ENCODE measurements at regions not wholly inside any gene's neighbourhood (a gene's known extent, or its start where the extent isn't known, plus 50 kb on each side); places are given as distances from the start of the nearest gene placed in this dataset.

- Histone ChIP-seq H3K9ac (replicated peaks; ENCODE audit: extremely low read depth, insufficient read depth, low read length) (no peak overlapping the region), H3K9me1 (replicated peaks; ENCODE audit: control insufficient read depth, extremely low read depth, insufficient read depth, low read length) (no peaks in the 10 kb centered on the region), H3K4me3 (replicated peaks in 1 of 3; ENCODE audit: insufficient read depth in 1 of 3, low read depth in 1 of 3, low read length in 3 of 3) (no peak overlapping the region), H3K9me3 (replicated peaks; ENCODE audit: control insufficient read depth, insufficient read depth, low read length) (no peaks in the 10 kb centered on the region), H3K79me2 (ENCODE audit: control insufficient read depth, insufficient read depth, low read length) (no peaks in the 10 kb centered on the region), H3K27ac (ENCODE audit: insufficient read depth, low read depth, low read length) (no peak overlapping the region), H3K4me1 (ENCODE audit: control insufficient read depth, extremely low read depth, insufficient read depth, low read length) (no peaks in the 10 kb centered on the region), H3K36me3 (ENCODE audit: control insufficient read depth in 2 of 2, extremely low read depth in 1 of 2, insufficient read depth in 2 of 2, low read length in 2 of 2) (no peaks in the 10 kb centered on the region), H2AFZ (ENCODE audit: low read depth, low read length) (no peak overlapping the region), H3K4me2 (ENCODE audit: insufficient read depth, low read length) (no peak overlapping the region), H3K27me3 (ENCODE audit: control insufficient read depth in 2 of 2, insufficient read depth in 2 of 2, low read length in 2 of 2) (no peaks in the 10 kb centered on the region), H4K20me1 (replicated peaks; ENCODE audit: control insufficient read depth, extremely low read depth, insufficient read depth, low read length) (no peaks in the 10 kb centered on the region)
- CTCF ChIA-PET = no interaction called here
- dilution Hi-C loops (cut with MboI; ENCODE audit: extremely low pct_ligation_motif_present, low sequenced_read_pairs) = no loop called here
- BruUV-seq (replicated peaks) = no TSS peak
- DNase-seq (ENCODE audit: low read depth, low spot score) (no peak), FAIRE-seq (no peak)
- POLR2A ChIA-PET = no interaction called here
- intact Hi-C loops (cut with micrococcal nuclease) = no loop called here
- TF ChIP-seq EZH2 (IDR thresholded peaks at IDR 0.05; ENCODE audit: borderline replicate concordance, low read depth, low read length, severe bottlenecking) = no peak
- TF ChIP-seq JUN (IDR thresholded peaks at IDR 0.05; ENCODE audit: borderline replicate concordance, insufficient read depth, insufficient read length, low read depth) = no peak
- no peak for TF ChIP-seq MYC (IDR thresholded peaks at IDR 0.05; ENCODE audit: low read depth, low read length)
- TF ChIP-seq FOS (IDR thresholded peaks at IDR 0.05; ENCODE audit: borderline replicate concordance, insufficient read depth, low read length) = no peak
- TF ChIP-seq, protein P1, sequence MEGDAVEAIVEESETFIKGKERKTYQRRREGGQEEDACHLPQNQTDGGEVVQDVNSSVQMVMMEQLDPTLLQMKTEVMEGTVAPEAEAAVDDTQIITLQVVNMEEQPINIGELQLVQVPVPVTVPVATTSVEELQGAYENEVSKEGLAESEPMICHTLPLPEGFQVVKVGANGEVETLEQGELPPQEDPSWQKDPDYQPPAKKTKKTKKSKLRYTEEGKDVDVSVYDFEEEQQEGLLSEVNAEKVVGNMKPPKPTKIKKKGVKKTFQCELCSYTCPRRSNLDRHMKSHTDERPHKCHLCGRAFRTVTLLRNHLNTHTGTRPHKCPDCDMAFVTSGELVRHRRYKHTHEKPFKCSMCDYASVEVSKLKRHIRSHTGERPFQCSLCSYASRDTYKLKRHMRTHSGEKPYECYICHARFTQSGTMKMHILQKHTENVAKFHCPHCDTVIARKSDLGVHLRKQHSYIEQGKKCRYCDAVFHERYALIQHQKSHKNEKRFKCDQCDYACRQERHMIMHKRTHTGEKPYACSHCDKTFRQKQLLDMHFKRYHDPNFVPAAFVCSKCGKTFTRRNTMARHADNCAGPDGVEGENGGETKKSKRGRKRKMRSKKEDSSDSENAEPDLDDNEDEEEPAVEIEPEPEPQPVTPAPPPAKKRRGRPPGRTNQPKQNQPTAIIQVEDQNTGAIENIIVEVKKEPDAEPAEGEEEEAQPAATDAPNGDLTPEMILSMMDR (IDR thresholded peaks at IDR 0.05; ENCODE audit: extremely low read depth in 1 of 2, insufficient read depth in 1 of 2, low read depth in 1 of 2, low read length in 2 of 2) = no peak
- TF ChIP-seq POLR2AphosphoS5 (IDR thresholded peaks at IDR 0.05; ENCODE audit: insufficient read depth, low read depth, low read length) = no peak
- no peak for TF ChIP-seq MAX (IDR thresholded peaks at IDR 0.05; ENCODE audit: insufficient read depth, insufficient read length)
- TF ChIP-seq GATA2 (IDR thresholded peaks at IDR 0.05; ENCODE audit: insufficient read depth, insufficient read length, low read depth, low read length) = no peak
- no peak for TF ChIP-seq POLR2A (IDR thresholded peaks at IDR 0.05; ENCODE audit: low read depth, low read length)
Measured at GRCh38 chr13:34256236-34256635, 438.3 kb downstream of the RFC3 start.
